ENCODE measurements at regions not wholly inside any gene's neighbourhood (a gene's known extent, or its start where the extent isn't known, plus 50 kb on each side); places are given as distances from the start of the nearest gene placed in this dataset.

GRCh38 chr2:204042401-204042800, 105.8 kb downstream of the ICOS start:
- ChIA-PET CTCF (no interaction called here), POLR2A (interaction anchor here (0.7 kb wide), 1 partner anchor 755 kb away, joined by 5 read pairs; no protein-coding TSS in a partner anchor)
- Mint-ChIP-seq H3K27me3 (ENCODE audit: low read depth) (no peaks in the 10 kb centered on the region; the same call in 1 of the 2 replicates), H3K9me3 (peaks cover 19% of the 10 kb centered on the region), H3K4me1 (peaks cover 12% of the 10 kb centered on the region), H3K27ac (no peak overlapping the region), H3K4me3 (no peak overlapping the region), H3K36me3 (peaks cover 14% of the 10 kb centered on the region)
- ATAC-seq (no peak), DNase-seq (ENCODE audit: low spot score) (no peak)
- TF ChIP-seq, protein P1, sequence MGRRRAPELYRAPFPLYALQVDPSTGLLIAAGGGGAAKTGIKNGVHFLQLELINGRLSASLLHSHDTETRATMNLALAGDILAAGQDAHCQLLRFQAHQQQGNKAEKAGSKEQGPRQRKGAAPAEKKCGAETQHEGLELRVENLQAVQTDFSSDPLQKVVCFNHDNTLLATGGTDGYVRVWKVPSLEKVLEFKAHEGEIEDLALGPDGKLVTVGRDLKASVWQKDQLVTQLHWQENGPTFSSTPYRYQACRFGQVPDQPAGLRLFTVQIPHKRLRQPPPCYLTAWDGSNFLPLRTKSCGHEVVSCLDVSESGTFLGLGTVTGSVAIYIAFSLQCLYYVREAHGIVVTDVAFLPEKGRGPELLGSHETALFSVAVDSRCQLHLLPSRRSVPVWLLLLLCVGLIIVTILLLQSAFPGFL (CRISPR knock-in tag; IDR thresholded peaks at IDR 0.05; ENCODE audit: borderline replicate concordance) = no peak
- TF ChIP-seq PRRX2 (CRISPR knock-in tag; IDR thresholded peaks at IDR 0.05) (no peak), GABPB1 (CRISPR knock-in tag; IDR thresholded peaks at IDR 0.05) (no peak), FOXK1 (CRISPR knock-in tag; IDR thresholded peaks at IDR 0.05) (no peak), NR2C2 (CRISPR knock-in tag; IDR thresholded peaks at IDR 0.05) (no peak)
- TF ChIP-seq, protein P2, sequence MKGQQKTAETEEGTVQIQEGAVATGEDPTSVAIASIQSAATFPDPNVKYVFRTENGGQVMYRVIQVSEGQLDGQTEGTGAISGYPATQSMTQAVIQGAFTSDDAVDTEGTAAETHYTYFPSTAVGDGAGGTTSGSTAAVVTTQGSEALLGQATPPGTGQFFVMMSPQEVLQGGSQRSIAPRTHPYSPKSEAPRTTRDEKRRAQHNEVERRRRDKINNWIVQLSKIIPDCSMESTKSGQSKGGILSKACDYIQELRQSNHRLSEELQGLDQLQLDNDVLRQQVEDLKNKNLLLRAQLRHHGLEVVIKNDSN (CRISPR knock-in tag; IDR thresholded peaks at IDR 0.05) = no peak

GRCh38 chr2:204046145-204046544, 109.6 kb downstream of the ICOS start:
- TF ChIP-seq, protein P3, sequence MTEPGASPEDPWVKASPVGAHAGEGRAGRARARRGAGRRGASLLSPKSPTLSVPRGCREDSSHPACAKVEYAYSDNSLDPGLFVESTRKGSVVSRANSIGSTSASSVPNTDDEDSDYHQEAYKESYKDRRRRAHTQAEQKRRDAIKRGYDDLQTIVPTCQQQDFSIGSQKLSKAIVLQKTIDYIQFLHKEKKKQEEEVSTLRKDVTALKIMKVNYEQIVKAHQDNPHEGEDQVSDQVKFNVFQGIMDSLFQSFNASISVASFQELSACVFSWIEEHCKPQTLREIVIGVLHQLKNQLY (CRISPR knock-in tag; IDR thresholded peaks at IDR 0.05) = no peak
- TF ChIP-seq TEAD1 (CRISPR knock-in tag; IDR thresholded peaks at IDR 0.05) (no peak), PRRX2 (CRISPR knock-in tag; IDR thresholded peaks at IDR 0.05) (no peak), EMX1 (CRISPR knock-in tag; IDR thresholded peaks at IDR 0.05) (no peak), OVOL2 (CRISPR knock-in tag; IDR thresholded peaks at IDR 0.05; ENCODE audit: borderline replicate concordance) (no peak), ESRRA (CRISPR knock-in tag; IDR thresholded peaks at IDR 0.05; ENCODE audit: borderline replicate concordance) (no peak), ZNF425 (CRISPR knock-in tag; conservative IDR thresholded peaks at IDR 0.05) (no peak), ZNF138 (CRISPR knock-in tag; conservative IDR thresholded peaks at IDR 0.05) (no peak), ZNF416 (CRISPR knock-in tag; IDR thresholded peaks at IDR 0.05) (no peak), E2F4 (CRISPR knock-in tag; IDR thresholded peaks at IDR 0.05; ENCODE audit: borderline replicate concordance, low read depth) (no peak), ZNF121 (CRISPR knock-in tag; IDR thresholded peaks at IDR 0.05) (no peak), FOXJ3 (CRISPR knock-in tag; IDR thresholded peaks at IDR 0.05; ENCODE audit: borderline replicate concordance) (no peak), JUN (CRISPR knock-in tag; IDR thresholded peaks at IDR 0.05) (no peak)
- TF ChIP-seq, protein P4, sequence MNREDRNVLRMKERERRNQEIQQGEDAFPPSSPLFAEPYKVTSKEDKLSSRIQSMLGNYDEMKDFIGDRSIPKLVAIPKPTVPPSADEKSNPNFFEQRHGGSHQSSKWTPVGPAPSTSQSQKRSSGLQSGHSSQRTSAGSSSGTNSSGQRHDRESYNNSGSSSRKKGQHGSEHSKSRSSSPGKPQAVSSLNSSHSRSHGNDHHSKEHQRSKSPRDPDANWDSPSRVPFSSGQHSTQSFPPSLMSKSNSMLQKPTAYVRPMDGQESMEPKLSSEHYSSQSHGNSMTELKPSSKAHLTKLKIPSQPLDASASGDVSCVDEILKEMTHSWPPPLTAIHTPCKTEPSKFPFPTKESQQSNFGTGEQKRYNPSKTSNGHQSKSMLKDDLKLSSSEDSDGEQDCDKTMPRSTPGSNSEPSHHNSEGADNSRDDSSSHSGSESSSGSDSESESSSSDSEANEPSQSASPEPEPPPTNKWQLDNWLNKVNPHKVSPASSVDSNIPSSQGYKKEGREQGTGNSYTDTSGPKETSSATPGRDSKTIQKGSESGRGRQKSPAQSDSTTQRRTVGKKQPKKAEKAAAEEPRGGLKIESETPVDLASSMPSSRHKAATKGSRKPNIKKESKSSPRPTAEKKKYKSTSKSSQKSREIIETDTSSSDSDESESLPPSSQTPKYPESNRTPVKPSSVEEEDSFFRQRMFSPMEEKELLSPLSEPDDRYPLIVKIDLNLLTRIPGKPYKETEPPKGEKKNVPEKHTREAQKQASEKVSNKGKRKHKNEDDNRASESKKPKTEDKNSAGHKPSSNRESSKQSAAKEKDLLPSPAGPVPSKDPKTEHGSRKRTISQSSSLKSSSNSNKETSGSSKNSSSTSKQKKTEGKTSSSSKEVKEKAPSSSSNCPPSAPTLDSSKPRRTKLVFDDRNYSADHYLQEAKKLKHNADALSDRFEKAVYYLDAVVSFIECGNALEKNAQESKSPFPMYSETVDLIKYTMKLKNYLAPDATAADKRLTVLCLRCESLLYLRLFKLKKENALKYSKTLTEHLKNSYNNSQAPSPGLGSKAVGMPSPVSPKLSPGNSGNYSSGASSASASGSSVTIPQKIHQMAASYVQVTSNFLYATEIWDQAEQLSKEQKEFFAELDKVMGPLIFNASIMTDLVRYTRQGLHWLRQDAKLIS (CRISPR knock-in tag; IDR thresholded peaks at IDR 0.05; ENCODE audit: borderline replicate concordance) = no peak
- TF ChIP-seq, protein P5, sequence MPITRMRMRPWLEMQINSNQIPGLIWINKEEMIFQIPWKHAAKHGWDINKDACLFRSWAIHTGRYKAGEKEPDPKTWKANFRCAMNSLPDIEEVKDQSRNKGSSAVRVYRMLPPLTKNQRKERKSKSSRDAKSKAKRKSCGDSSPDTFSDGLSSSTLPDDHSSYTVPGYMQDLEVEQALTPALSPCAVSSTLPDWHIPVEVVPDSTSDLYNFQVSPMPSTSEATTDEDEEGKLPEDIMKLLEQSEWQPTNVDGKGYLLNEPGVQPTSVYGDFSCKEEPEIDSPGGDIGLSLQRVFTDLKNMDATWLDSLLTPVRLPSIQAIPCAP (CRISPR knock-in tag; IDR thresholded peaks at IDR 0.05) = no peak
- TF ChIP-seq, protein P6, sequence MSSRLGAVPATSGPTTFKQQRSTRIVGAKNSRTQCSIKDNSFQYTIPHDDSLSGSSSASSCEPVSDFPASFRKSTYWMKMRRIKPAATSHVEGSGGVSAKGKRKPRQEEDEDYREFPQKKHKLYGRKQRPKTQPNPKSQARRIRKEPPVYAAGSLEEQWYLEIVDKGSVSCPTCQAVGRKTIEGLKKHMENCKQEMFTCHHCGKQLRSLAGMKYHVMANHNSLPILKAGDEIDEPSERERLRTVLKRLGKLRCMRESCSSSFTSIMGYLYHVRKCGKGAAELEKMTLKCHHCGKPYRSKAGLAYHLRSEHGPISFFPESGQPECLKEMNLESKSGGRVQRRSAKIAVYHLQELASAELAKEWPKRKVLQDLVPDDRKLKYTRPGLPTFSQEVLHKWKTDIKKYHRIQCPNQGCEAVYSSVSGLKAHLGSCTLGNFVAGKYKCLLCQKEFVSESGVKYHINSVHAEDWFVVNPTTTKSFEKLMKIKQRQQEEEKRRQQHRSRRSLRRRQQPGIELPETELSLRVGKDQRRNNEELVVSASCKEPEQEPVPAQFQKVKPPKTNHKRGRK (CRISPR knock-in tag; IDR thresholded peaks at IDR 0.05; ENCODE audit: borderline replicate concordance) = no peak
- no peak for ATAC-seq
- peaks cover 18% of the 10 kb centered on the region for H3K9me3 Mint-ChIP-seq
- H3K36me3 Mint-ChIP-seq = peaks cover 14% of the 10 kb centered on the region
- ChIA-PET POLR2A (no interaction called here), CTCF (no interaction called here)
- H3K4me1 Mint-ChIP-seq = peaks cover 12% of the 10 kb centered on the region
- H3K27ac Mint-ChIP-seq = no peak overlapping the region
- no peak for DNase-seq (ENCODE audit: low spot score)
- no peak overlapping the region for H3K4me3 Mint-ChIP-seq
- no peaks in the 10 kb centered on the region for H3K27me3 Mint-ChIP-seq (ENCODE audit: low read depth)
